ENCODE measurements at regions not wholly inside any gene's neighbourhood (a gene's known extent, or its start where the extent isn't known, plus 50 kb on each side); places are given as distances from the start of the nearest gene placed in this dataset.
"Not testable (repeated sequence)": the region's sequence is repeated elsewhere in the genome, so short reads cannot be mapped to it uniquely, and the experiment has no call there.

DNA sequence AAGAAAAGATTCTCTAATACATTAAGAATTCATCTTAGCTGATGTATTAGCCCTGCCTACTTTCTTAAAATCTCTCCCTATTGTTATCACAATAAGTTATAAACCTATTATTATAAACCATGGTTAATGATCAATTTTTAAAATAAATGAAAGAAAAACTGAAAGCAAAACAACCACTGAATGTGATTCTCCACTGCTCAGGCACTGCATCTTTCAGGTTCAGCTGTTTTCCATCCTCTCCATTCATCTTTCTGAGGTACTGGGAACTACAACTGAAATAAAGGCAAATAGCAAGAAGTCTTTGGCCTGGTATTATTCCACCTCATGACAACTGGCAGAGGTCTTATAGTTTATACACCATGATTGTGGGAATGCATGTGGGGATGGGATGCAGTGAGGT, 798.9 kb upstream of the AADAT start:
- Mint-ChIP-seq H3K36me3 (ENCODE audit: unreplicated experiment) (peaks cover 11% of the 10 kb centered on the region), H3K27me3 (ENCODE audit: unreplicated experiment) (no peaks in the 10 kb centered on the region), H3K4me1 (ENCODE audit: low read depth, unreplicated experiment) (peaks cover 7% of the 10 kb centered on the region), H3K27ac (ENCODE audit: unreplicated experiment) (no peak overlapping the region), H3K9me3 (ENCODE audit: unreplicated experiment) (no peaks in the 10 kb centered on the region), H3K4me3 (ENCODE audit: unreplicated experiment) (no peak overlapping the region)
- TF ChIP-seq, protein P1, sequence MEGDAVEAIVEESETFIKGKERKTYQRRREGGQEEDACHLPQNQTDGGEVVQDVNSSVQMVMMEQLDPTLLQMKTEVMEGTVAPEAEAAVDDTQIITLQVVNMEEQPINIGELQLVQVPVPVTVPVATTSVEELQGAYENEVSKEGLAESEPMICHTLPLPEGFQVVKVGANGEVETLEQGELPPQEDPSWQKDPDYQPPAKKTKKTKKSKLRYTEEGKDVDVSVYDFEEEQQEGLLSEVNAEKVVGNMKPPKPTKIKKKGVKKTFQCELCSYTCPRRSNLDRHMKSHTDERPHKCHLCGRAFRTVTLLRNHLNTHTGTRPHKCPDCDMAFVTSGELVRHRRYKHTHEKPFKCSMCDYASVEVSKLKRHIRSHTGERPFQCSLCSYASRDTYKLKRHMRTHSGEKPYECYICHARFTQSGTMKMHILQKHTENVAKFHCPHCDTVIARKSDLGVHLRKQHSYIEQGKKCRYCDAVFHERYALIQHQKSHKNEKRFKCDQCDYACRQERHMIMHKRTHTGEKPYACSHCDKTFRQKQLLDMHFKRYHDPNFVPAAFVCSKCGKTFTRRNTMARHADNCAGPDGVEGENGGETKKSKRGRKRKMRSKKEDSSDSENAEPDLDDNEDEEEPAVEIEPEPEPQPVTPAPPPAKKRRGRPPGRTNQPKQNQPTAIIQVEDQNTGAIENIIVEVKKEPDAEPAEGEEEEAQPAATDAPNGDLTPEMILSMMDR (IDR thresholded peaks at IDR 0.05; ENCODE audit: partially characterized antibody, unreplicated experiment), result no peak
- no peak for DNase-seq

GRCh38 chr4:170887396-170887795, 797.6 kb upstream of the AADAT start:
- H3K27me3 Mint-ChIP-seq (ENCODE audit: unreplicated experiment), result no peaks in the 10 kb centered on the region
- peaks cover 7% of the 10 kb centered on the region for H3K4me1 Mint-ChIP-seq (ENCODE audit: low read depth, unreplicated experiment)
- TF ChIP-seq, protein P1 (IDR thresholded peaks at IDR 0.05; ENCODE audit: partially characterized antibody, unreplicated experiment), result no peak
- peaks cover 3% of the 10 kb centered on the region for H3K36me3 Mint-ChIP-seq (ENCODE audit: unreplicated experiment)
- H3K9me3 Mint-ChIP-seq (ENCODE audit: unreplicated experiment), result no peaks in the 10 kb centered on the region
- H3K27ac Mint-ChIP-seq (ENCODE audit: unreplicated experiment), result no peak overlapping the region
- no peak overlapping the region for H3K4me3 Mint-ChIP-seq (ENCODE audit: unreplicated experiment)
- DNase-seq, result no peak

DNA sequence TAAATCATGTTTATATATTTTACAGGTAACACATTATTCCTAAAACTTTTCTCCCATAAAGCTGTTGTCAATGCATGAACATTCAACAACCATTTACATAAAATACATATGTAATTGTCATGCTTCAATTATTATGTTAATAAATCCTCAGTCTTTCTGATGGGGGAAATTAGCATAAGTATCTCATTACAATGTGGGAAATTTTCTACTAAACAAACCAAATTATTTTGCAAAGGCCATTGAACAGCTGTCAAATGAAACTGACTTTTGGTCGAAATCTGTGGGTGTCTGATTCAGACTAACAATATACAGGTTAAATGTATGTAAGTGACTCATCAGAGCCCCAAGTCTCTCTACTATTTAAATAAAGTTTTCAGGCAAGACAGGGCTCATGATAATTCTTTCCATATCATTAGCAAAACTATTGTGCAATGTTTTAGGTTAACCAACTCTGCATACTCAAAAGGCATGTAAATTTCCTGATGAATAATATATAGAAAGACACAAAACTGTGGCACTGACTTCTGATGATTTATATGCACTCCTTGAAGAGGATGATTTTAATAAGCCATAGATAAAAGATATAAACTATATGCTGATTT, 795.3 kb upstream of the AADAT start:
- Mint-ChIP-seq H3K9me3 (ENCODE audit: unreplicated experiment) (no peaks in the 10 kb centered on the region), H3K4me1 (ENCODE audit: low read depth, unreplicated experiment) (peaks cover 7% of the 10 kb centered on the region), H3K4me3 (ENCODE audit: unreplicated experiment) (no peak overlapping the region), H3K27ac (ENCODE audit: unreplicated experiment) (no peak overlapping the region), H3K36me3 (ENCODE audit: unreplicated experiment) (no peaks in the 10 kb centered on the region), H3K27me3 (ENCODE audit: unreplicated experiment) (no peaks in the 10 kb centered on the region)
- no peak for DNase-seq
- TF ChIP-seq, protein P1 (IDR thresholded peaks at IDR 0.05; ENCODE audit: partially characterized antibody, unreplicated experiment), result no peak

DNA sequence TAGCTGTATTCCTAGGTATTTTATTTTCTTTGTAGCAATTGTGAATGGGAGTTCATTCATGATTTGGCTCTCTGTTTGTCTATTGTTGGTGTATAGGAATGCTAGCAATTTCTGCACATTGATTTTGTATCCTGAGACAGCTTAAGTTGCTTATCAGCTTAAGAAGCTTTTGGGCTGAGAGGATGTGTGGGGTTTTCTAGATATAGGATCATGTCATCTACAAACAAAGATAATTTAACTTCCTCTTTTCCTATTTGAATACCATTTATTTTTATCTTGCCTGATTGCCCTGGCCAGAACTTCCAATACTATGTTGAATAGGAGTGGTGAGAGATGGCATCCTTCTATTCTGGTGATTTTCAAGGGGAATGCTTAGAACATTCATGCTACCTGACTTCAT, 791.9 kb upstream of the AADAT start:
- not testable (repeated sequence) for H3K4me3 Mint-ChIP-seq (ENCODE audit: unreplicated experiment); H3K4me1 Mint-ChIP-seq (ENCODE audit: low read depth, unreplicated experiment); H3K27me3 Mint-ChIP-seq (ENCODE audit: unreplicated experiment); H3K9me3 Mint-ChIP-seq (ENCODE audit: unreplicated experiment); DNase-seq; H3K36me3 Mint-ChIP-seq (ENCODE audit: unreplicated experiment); H3K27ac Mint-ChIP-seq (ENCODE audit: unreplicated experiment)

- no peaks in the 10 kb centered on the region for H3K4me1 Mint-ChIP-seq (ENCODE audit: low read depth, unreplicated experiment)
- TF ChIP-seq, protein P1 (IDR thresholded peaks at IDR 0.05; ENCODE audit: partially characterized antibody, unreplicated experiment), result peak; percentile 9
Measured at GRCh38 chr4:170875868-170876267, 786.1 kb upstream of the AADAT start.

More at GRCh38 chr4:170875868-170876267, 786.1 kb upstream of the AADAT start:
- Mint-ChIP-seq H3K36me3 (ENCODE audit: unreplicated experiment) (no peaks in the 10 kb centered on the region), H3K27ac (ENCODE audit: unreplicated experiment) (no peak overlapping the region), H3K27me3 (ENCODE audit: unreplicated experiment) (peaks cover 1% of the 10 kb centered on the region), H3K4me3 (ENCODE audit: unreplicated experiment) (no peak overlapping the region), H3K9me3 (ENCODE audit: unreplicated experiment) (no peaks in the 10 kb centered on the region)
- no peak for DNase-seq
